ENCODE measurements at regions not wholly inside any gene's neighbourhood (a gene's known extent, or its start where the extent isn't known, plus 50 kb on each side); places are given as distances from the start of the nearest gene placed in this dataset.

DNA sequence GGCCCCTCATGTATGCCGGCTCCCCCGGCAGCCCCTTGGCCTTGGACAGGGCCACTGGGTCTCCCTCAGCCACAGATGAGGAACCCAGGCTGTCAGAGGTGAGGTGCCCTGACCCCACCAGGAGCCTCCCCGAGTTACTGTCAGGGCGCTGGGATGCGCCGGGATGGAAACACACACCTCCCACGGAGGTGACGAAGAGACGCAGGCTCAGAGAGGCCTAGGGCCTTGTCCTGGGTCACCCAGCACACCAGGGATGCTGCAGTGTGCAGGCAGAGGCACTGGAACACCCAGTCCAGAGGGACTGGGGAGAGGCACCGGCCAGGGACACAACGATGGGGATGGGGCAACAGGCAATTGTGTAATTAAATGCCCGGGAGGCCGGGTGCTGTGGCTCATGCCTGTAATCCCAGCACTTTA is 81.2 kb upstream of the PRR5 start (continued):
- no peak for TF ChIP-seq KLF13 (tag; IDR thresholded peaks at IDR 0.05; ENCODE audit: borderline replicate concordance, low read depth)

DNA sequence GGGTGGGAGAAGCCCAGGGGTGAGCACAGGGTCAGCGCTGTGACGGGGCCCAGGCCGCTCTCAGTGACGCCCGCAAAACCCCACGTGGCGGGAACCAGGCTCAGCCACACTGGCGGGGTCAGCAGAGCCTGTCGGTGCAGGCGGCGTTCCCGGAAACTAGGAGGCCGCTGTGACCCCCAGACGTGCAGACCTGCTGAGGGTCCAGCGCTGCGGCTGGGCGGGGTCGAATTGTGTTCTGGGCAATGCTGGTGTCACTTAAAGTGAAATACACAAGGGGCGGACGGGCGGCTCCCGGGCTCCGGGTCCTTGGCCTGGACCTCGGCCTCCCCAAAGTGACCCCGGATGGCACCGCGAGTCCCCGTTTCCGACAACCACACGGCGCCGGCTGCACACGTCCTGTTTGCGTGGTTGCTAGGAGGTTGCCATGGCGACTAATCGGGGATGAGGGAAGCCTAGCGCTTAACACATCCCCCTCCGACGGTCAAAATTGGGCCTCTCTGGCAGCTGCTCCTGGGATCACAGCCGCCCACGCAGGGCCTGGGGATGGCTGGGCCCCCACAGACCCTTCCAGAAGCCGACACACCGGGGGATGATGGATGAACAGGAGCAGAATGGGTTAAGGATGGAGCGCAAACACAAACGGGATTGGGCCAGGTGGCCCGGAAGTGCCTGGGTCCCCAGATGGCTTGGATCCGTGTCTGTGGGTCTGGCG is 81.7 kb upstream of the PRR5 start:
- H3K27me3 ChIP-seq (ENCODE audit: control insufficient read depth in 2 of 2, insufficient read depth in 2 of 2, low read length in 2 of 2) = peaks cover 0 to 9% of the 10 kb centered on the region in 2 experiments; a peak in 2 of 5 replicates
- WGBS (ENCODE audit: insufficient coverage, low coverage, missing lambda C conversion rate) = 5% methylated on average over 8 of the region's 48 CpGs
- CTCF ChIA-PET (ENCODE audit: low intra/inter-chr PET ratio) = no interaction called here
- no peak overlapping the region for H3K27ac ChIP-seq (ENCODE audit: extremely low read depth, low read depth, low read length)
- no peaks in the 10 kb centered on the region for H3K36me3 ChIP-seq (ENCODE audit: control insufficient read depth, insufficient read depth, low read length)
- intact Hi-C loops (cut with micrococcal nuclease) = loop anchor here (10.0 kb wide), 3 partner anchors 535 to 735 kb away; no protein-coding TSS in a partner anchor
- 0 out of 2 replicates have a peak, but pooled peaks cover 3% of the 10 kb centered on the region for H3K9me3 ChIP-seq (replicated peaks; ENCODE audit: control insufficient read depth, insufficient read depth, low read depth, low read length)
- peak; percentile 29 to 51 (median 37) for DNase-seq (ENCODE audit: extremely low read depth in 1 of 4, low spot score in 3 of 4)
- H3K9ac ChIP-seq (ENCODE audit: insufficient read depth in 1 of 2, low read depth in 2 of 2, low read length in 2 of 2) = peak overlapping the region in 1 of 2 experiments; percentile 64; a peak in 2 of 4 replicates
- in situ Hi-C loops (cut with MboI) = loop anchor here (10.0 kb wide), 3 partner anchors 545 to 1225 kb away; no protein-coding TSS in a partner anchor
- H3K4me3 ChIP-seq = no peak overlapping the region
- ATAC-seq = peak; percentile 69
- H3K9me1 ChIP-seq (ENCODE audit: control insufficient read depth, insufficient read depth, low read length) = no peaks in the 10 kb centered on the region
- FAIRE-seq = peak; percentile 26
- BruUV-seq (replicated peaks) = no TSS peak
- no peak overlapping the region for H3K4me2 ChIP-seq (ENCODE audit: insufficient read depth, low read length)
- no peaks in the 10 kb centered on the region; the same call in 1 of the 2 replicates for H4K20me1 ChIP-seq (replicated peaks; ENCODE audit: control insufficient read depth, insufficient read depth, low read length)
- peaks cover 0 to 23% of the 10 kb centered on the region in 2 experiments; a peak in 2 of 5 replicates for H3K4me1 ChIP-seq (replicated peaks in 1 of 2; ENCODE audit: control insufficient read depth in 2 of 2, insufficient read depth in 2 of 2, low read length in 2 of 2)
- POLR2A ChIA-PET = no interaction called here
- no peak overlapping the region for H2AFZ ChIP-seq (ENCODE audit: low read depth, low read length)
- no peaks in the 10 kb centered on the region for H3K79me2 ChIP-seq (ENCODE audit: control insufficient read depth, insufficient read depth, low read length)
- TF ChIP-seq, protein P1, sequence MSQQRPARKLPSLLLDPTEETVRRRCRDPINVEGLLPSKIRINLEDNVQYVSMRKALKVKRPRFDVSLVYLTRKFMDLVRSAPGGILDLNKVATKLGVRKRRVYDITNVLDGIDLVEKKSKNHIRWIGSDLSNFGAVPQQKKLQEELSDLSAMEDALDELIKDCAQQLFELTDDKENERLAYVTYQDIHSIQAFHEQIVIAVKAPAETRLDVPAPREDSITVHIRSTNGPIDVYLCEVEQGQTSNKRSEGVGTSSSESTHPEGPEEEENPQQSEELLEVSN (IDR thresholded peaks at IDR 0.05; ENCODE audit: borderline replicate concordance in 1 of 2, extremely low read depth in 1 of 2, insufficient read depth in 1 of 2, insufficient read length in 1 of 2, low read depth in 1 of 2, low read length in 1 of 2, poor library complexity in 1 of 2, severe bottlenecking in 1 of 2) = peak in 1 of 2 experiments; percentile 68
- TF ChIP-seq ZNF24 (IDR thresholded peaks at IDR 0.05) (no peak), CREM (IDR thresholded peaks at IDR 0.05; ENCODE audit: low read depth) (0 out of 2 replicates have a peak, but pooled peaks have one; percentile 8), ZBTB8A (IDR thresholded peaks at IDR 0.05; ENCODE audit: partially characterized antibody) (no peak), CBX3 (IDR thresholded peaks at IDR 0.05; ENCODE audit: borderline replicate concordance in 1 of 2, low read length in 2 of 2) (no peak), HLTF (IDR thresholded peaks at IDR 0.05) (no peak), FOXK1 (CRISPR knock-in tag; IDR thresholded peaks at IDR 0.05; ENCODE audit: borderline replicate concordance) (no peak)
- TF ChIP-seq, protein P2, sequence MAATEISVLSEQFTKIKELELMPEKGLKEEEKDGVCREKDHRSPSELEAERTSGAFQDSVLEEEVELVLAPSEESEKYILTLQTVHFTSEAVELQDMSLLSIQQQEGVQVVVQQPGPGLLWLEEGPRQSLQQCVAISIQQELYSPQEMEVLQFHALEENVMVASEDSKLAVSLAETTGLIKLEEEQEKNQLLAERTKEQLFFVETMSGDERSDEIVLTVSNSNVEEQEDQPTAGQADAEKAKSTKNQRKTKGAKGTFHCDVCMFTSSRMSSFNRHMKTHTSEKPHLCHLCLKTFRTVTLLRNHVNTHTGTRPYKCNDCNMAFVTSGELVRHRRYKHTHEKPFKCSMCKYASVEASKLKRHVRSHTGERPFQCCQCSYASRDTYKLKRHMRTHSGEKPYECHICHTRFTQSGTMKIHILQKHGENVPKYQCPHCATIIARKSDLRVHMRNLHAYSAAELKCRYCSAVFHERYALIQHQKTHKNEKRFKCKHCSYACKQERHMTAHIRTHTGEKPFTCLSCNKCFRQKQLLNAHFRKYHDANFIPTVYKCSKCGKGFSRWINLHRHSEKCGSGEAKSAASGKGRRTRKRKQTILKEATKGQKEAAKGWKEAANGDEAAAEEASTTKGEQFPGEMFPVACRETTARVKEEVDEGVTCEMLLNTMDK (IDR thresholded peaks at IDR 0.05; ENCODE audit: borderline replicate concordance, insufficient read depth, low read depth, low read length, poor library complexity, severe bottlenecking) = no peak
- TF ChIP-seq, protein P3, sequence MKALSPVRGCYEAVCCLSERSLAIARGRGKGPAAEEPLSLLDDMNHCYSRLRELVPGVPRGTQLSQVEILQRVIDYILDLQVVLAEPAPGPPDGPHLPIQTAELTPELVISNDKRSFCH (CRISPR knock-in tag; IDR thresholded peaks at IDR 0.05) = no peak
- TF ChIP-seq, protein P3 (tag; IDR thresholded peaks at IDR 0.05) = no peak
- TF ChIP-seq, protein P4, sequence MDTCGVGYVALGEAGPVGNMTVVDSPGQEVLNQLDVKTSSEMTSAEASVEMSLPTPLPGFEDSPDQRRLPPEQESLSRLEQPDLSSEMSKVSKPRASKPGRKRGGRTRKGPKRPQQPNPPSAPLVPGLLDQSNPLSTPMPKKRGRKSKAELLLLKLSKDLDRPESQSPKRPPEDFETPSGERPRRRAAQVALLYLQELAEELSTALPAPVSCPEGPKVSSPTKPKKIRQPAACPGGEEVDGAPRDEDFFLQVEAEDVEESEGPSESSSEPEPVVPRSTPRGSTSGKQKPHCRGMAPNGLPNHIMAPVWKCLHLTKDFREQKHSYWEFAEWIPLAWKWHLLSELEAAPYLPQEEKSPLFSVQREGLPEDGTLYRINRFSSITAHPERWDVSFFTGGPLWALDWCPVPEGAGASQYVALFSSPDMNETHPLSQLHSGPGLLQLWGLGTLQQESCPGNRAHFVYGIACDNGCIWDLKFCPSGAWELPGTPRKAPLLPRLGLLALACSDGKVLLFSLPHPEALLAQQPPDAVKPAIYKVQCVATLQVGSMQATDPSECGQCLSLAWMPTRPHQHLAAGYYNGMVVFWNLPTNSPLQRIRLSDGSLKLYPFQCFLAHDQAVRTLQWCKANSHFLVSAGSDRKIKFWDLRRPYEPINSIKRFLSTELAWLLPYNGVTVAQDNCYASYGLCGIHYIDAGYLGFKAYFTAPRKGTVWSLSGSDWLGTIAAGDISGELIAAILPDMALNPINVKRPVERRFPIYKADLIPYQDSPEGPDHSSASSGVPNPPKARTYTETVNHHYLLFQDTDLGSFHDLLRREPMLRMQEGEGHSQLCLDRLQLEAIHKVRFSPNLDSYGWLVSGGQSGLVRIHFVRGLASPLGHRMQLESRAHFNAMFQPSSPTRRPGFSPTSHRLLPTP (IDR thresholded peaks at IDR 0.05; ENCODE audit: borderline replicate concordance, extremely low read depth, insufficient read length) = no peak

Measured in K562 (cell line).